GM12875 (cell line): ENCODE measurements at regions not wholly inside any gene's neighbourhood (a gene's known extent, or its start where the extent isn't known, plus 50 kb on each side); places are given as distances from the start of the nearest gene placed in this dataset.

Experiments
- H3K4me3 ChIP-seq: one replicate; pipeline ENCODE4 v1.5.1; 2011; ENCODE audit warnings: low read depth, low read length, control low read depth
- CTCF ChIP-seq: IDR thresholded peaks from 2 replicates; pipeline ENCODE4 v1.5.1; 2011; ENCODE audit warnings: low read depth, mild to moderate bottlenecking, control low read depth, inconsistent platforms, low read length, moderate library complexity, borderline replicate concordance; ENCODE audit not compliant: insufficient read depth

- TF ChIP-seq CTCF, result no peak
- H3K4me3 ChIP-seq, result no peak overlapping the region
These were observed 53.6 kb upstream of the BCL2L14 start for GRCh38 chr12:12017135-12017581.

- no peak for TF ChIP-seq CTCF
These were observed 52.9 kb upstream of the BCL2L14 start for GRCh38 chr12:12017798-12018197.

GRCh38 chr12:12018454-12018853 lies 52.3 kb upstream of the BCL2L14 start:
- H3K4me3 ChIP-seq, result no peak overlapping the region
- no peak for TF ChIP-seq CTCF

More at GRCh38 chr12:12017798-12018197, 52.9 kb upstream of the BCL2L14 start:
- H3K4me3 ChIP-seq, result no peak overlapping the region

GRCh38 chr12:12019881-12020280 lies 50.9 kb upstream of the BCL2L14 start:
- no peak for TF ChIP-seq CTCF
- no peak overlapping the region for H3K4me3 ChIP-seq

GRCh38 chr12:12020762-12021161 lies 50.0 kb upstream of the BCL2L14 start:
- H3K4me3 ChIP-seq, result no peak overlapping the region
- TF ChIP-seq CTCF, result no peak
